Stomach (tissue), 8 donors: ENCODE measurements at regions not wholly inside any gene's neighbourhood (a gene's known extent, or its start where the extent isn't known, plus 50 kb on each side); places are given as distances from the start of the nearest gene placed in this dataset.

ENCODE experiments used
- DNase-seq, 2 donors: peaks; one replicate each; pipeline versions ENCODE4 v3.0.0 to v3.0.0-alpha.2; 2013 to 2019
- H3K27ac ChIP-seq, 5 donors: fragments of 200-600 bp in 4 of 5; sonication (generic) in 4 of 5; one replicate each; pipeline ENCODE4 v1.5.1; 2013 to 2019; ENCODE audit warnings: mild to moderate bottlenecking in 1 of 5, moderate library complexity in 1 of 5
- H3K27me3 ChIP-seq, 3 donors: fragments of 200-600 bp; sonication (generic); one replicate each; pipeline ENCODE4 v1.5.1; 2017 to 2019; ENCODE audit warnings: mixed run types in 1 of 3
- H3K36me3 ChIP-seq, 4 donors: fragments of 200-600 bp; sonication (generic); 1 replicate in 3 of 4; 2 replicates in 1 of 4; pipeline ENCODE4 v1.5.1; 2016 to 2019
- H3K4me1 ChIP-seq, 4 donors: fragments of 200-600 bp; sonication (generic); one replicate each; pipeline ENCODE4 v1.5.1; 2016 to 2019
- H3K4me3 ChIP-seq, 4 donors: fragments of 200-600 bp; sonication (generic) in 3 of 4; one replicate each; pipeline ENCODE4 v1.5.1; 2016 to 2019; ENCODE audit warnings: mild to moderate bottlenecking in 1 of 4
- H3K9me3 ChIP-seq, 4 donors: fragments of 200-600 bp; sonication (generic); one replicate each; pipeline ENCODE4 v1.5.1; 2016 to 2019
- EP300 ChIP-seq: sonication (generic); formaldehyde crosslinking; IDR thresholded peaks from one replicate; pipeline ENCODE4 v1.6.1; 2017; ENCODE audit warnings: antibody characterized with exemption
- POLR2A ChIP-seq, 4 donors: fragments of 450-650 bp; IDR thresholded peaks; one replicate each; pipeline ENCODE4 v1.6.1; 2016; ENCODE audit warnings: antibody characterized with exemption in 4 of 4, control low read depth in 2 of 4, mild to moderate bottlenecking in 1 of 4, moderate library complexity in 1 of 4
- POLR2AphosphoS5 ChIP-seq, 3 donors: sonication (generic); formaldehyde crosslinking; IDR thresholded peaks; one replicate each; pipeline ENCODE4 v1.6.1; 2016; ENCODE audit warnings: antibody characterized with exemption in 3 of 3
- WGBS, 5 donors: extraction: QIAGEN DNeasy Blood & Tissue Kit in 3 of 5; methylation state at CpG; one replicate each; pipeline versions ENCODE4 v1.1.5 to v1.1.7; 2013 to 2018; 5-methylcytosine and 5-hydroxymethylcytosine counted together
- intact Hi-C: fragments of 100-400 bp; cut with DNase I; formaldehyde crosslinking; loops from one replicate; pipeline ENCODE4 v1.15.1; 2023; ENCODE audit warnings: low total_unique reads
- TF ChIP-seq, protein P1 (sequence below), 7 experiments: fragments of 450-650 bp in 4 of 7; fragments of 200-600 bp in 3 of 7; sonication (generic) in 3 of 7; IDR thresholded peaks; one replicate each; pipeline ENCODE4 v1.5.1; 2016 to 2019; ENCODE audit warnings: antibody characterized with exemption in 7 of 7, control low read depth in 2 of 7, mild to moderate bottlenecking in 1 of 7
- donor health status: healthy with polysubstance abuse.
- donor health status: Bipolar disorder and iron deficiency.
- donor health status: healthy.

DNA sequence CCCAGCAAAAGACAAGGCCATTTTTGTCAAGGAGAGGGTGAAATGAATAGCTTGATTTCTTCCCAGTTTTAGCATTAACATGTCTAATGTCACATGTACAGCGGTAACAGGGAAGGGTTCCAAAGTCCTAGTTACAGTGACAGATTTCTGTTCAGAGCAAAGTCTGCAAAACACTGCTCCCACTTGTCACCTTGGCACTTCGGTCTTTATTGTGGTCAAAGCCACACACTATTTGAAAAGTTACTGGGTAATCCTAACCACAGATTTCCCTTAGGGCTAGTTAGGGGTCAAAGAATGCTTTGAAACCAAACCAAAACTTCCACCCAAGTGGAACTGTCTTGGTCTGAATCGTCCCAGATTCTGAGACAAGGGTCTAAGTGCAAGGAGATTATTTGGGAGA, 455.6 kb downstream of the HS3ST3B1 start:
- WGBS, 5 donors: 18 to 47% (median 29%) methylated on average over 3 of the region's 3 CpGs
- DNase-seq: peak in 1 of 2 donors; percentile 12
- H3K4me1 ChIP-seq: no peaks in the 10 kb centered on the region
- no peak for TF ChIP-seq POLR2A (IDR thresholded peaks at IDR 0.05)
- TF ChIP-seq, protein P1, sequence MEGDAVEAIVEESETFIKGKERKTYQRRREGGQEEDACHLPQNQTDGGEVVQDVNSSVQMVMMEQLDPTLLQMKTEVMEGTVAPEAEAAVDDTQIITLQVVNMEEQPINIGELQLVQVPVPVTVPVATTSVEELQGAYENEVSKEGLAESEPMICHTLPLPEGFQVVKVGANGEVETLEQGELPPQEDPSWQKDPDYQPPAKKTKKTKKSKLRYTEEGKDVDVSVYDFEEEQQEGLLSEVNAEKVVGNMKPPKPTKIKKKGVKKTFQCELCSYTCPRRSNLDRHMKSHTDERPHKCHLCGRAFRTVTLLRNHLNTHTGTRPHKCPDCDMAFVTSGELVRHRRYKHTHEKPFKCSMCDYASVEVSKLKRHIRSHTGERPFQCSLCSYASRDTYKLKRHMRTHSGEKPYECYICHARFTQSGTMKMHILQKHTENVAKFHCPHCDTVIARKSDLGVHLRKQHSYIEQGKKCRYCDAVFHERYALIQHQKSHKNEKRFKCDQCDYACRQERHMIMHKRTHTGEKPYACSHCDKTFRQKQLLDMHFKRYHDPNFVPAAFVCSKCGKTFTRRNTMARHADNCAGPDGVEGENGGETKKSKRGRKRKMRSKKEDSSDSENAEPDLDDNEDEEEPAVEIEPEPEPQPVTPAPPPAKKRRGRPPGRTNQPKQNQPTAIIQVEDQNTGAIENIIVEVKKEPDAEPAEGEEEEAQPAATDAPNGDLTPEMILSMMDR (IDR thresholded peaks at IDR 0.05): no peak
- TF ChIP-seq POLR2AphosphoS5 (IDR thresholded peaks at IDR 0.05): no peak
- no peak for TF ChIP-seq EP300
- intact Hi-C loops: no loop called here
- no peak overlapping the region for H3K27ac ChIP-seq
- H3K27me3 ChIP-seq: peaks cover 0 to 2% (median 0%) of the 10 kb centered on the region in 3 donors
- no peaks in the 10 kb centered on the region for H3K9me3 ChIP-seq
- H3K4me3 ChIP-seq: no peak overlapping the region
- H3K36me3 ChIP-seq: no peaks in the 10 kb centered on the region

DNA sequence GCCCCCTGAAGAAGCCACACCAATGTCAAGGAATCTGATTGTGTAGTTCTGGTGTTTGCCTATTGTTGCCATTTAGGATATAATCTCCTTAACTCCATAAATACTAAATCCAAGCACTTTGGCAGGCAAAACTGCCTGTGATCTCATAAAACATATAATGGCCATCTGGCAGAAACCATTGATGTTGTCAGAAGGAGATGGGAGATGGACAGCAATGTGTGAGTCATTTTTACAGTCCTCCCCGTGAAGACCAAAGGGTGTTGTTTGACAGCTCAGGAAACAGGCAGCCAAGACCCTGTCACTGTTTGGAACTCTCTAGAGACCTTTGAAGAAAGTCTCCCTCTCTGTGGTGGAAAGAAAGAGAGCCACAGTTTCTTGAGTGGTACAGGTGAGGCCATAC, 454.1 kb downstream of the HS3ST3B1 start:
- intact Hi-C loops: no loop called here
- 13 to 39% (median 28%) methylated on average over 1 of the region's 1 CpG for WGBS, 5 donors
- Histone ChIP-seq H3K9me3 (no peaks in the 10 kb centered on the region), H3K4me1 (no peaks in the 10 kb centered on the region), H3K36me3 (no peaks in the 10 kb centered on the region), H3K4me3 (no peak overlapping the region), H3K27ac (no peak overlapping the region), H3K27me3 (peaks cover 0 to 2% (median 0%) of the 10 kb centered on the region in 3 donors)
- no peak for DNase-seq
- TF ChIP-seq, protein P1 (IDR thresholded peaks at IDR 0.05): no peak
- TF ChIP-seq POLR2AphosphoS5 (IDR thresholded peaks at IDR 0.05) (no peak), POLR2A (IDR thresholded peaks at IDR 0.05) (no peak), EP300 (no peak)

DNA sequence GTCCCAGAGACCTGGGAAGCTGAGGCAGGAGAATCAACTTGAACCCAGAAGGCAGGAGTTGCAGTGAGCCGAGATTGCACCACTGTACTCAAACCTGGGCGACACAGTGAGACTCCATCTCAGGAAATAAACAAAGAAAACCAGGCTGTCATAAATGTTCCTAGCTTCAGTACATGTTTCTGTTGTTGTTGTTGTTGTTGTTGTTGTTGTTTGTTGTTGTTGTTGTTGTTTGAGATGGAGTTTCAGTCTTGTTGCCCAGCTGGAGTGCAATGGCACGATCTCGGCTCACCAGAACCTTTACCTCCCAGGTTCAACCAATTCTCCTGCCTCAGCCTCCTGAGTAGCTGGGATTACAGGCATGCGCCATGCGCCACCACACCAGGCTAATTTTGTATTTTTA, 452.5 kb downstream of the HS3ST3B1 start:
- intact Hi-C loops: no loop called here
- 81 to 95% (median 93%) methylated on average over 6 of the region's 6 CpGs for WGBS, 5 donors
- Histone ChIP-seq H3K9me3 (no peaks in the 10 kb centered on the region), H3K4me3 (no peak overlapping the region), H3K27ac (no peak overlapping the region), H3K36me3 (no peaks in the 10 kb centered on the region), H3K4me1 (no peaks in the 10 kb centered on the region), H3K27me3 (peaks cover 0 to under 1% (median 0%) of the 10 kb centered on the region in 3 donors)
- no peak for DNase-seq
- no peak for TF ChIP-seq EP300
- TF ChIP-seq, protein P1 (IDR thresholded peaks at IDR 0.05): no peak
- TF ChIP-seq POLR2AphosphoS5 (IDR thresholded peaks at IDR 0.05): no peak
- no peak for TF ChIP-seq POLR2A (IDR thresholded peaks at IDR 0.05)

DNA sequence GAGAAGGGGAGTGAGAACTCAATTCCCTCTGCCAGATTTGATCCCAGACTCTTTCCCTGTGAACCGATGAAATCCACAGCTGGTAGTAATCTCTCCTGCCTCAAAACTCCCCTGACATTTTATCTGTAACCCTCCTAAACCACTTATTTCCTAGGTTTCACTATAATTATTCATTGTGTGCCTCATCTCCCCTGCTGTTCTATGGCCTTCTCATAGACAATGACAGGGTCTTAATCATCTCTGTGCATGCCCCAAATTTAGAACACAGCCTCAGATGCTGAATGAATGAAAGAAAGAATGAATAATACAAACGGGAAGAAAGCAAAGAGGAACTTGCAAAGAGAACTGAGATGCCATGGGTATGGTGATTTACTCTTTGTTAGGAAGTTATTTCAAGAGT, 451.1 kb downstream of the HS3ST3B1 start:
- no peaks in the 10 kb centered on the region for H3K36me3 ChIP-seq

DNA sequence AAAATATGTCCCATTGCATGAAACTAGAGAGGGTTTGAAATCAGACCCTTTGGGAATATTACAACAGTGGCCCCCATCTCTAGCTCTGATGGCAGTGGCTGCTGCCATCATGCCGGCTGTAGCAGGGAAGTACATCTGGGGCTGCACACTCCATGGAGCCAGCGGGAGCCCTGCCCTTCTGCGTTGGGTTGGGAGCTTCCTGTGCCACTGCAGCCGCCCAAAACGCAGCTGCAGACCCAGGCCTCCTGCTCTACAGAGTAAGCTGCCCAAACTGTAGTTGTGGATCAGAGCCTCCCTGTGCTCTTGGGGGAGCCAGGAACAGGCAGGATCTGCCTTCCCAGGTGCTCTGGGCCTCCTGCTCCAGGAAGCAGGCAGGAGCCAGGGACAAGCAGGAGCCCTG, 450.0 kb downstream of the HS3ST3B1 start:
- Histone ChIP-seq H3K36me3 (no peaks in the 10 kb centered on the region), H3K4me1 (no peaks in the 10 kb centered on the region), H3K4me3 (no peak overlapping the region), H3K9me3 (no peaks in the 10 kb centered on the region), H3K27me3 (no peaks in the 10 kb centered on the region), H3K27ac (no peak overlapping the region)
- DNase-seq: no peak
- intact Hi-C loops: no loop called here
- TF ChIP-seq POLR2A (IDR thresholded peaks at IDR 0.05) (no peak), POLR2AphosphoS5 (IDR thresholded peaks at IDR 0.05) (no peak), EP300 (no peak)
- TF ChIP-seq, protein P1 (IDR thresholded peaks at IDR 0.05): no peak
- 90 to 95% (median 94%) methylated on average over 1 to 5 of the region's 5 CpGs for WGBS, 5 donors

More for the DNA sequence above, 451.1 kb downstream of the HS3ST3B1 start:
- intact Hi-C loops: no loop called here
- H3K27me3 ChIP-seq: no peaks in the 10 kb centered on the region
- WGBS, 5 donors: 62 to 91% (median 82%) methylated on average over 2 of the region's 2 CpGs
- H3K27ac ChIP-seq: no peak overlapping the region
- H3K4me1 ChIP-seq: no peaks in the 10 kb centered on the region
- no peak for TF ChIP-seq POLR2A (IDR thresholded peaks at IDR 0.05)
- no peak overlapping the region for H3K4me3 ChIP-seq
- no peaks in the 10 kb centered on the region for H3K9me3 ChIP-seq
- DNase-seq: no peak
